Umbilical cord (tissue), 1 donor: ENCODE measurements at regions not wholly inside any gene's neighbourhood (a gene's known extent, or its start where the extent isn't known, plus 50 kb on each side); places are given as distances from the start of the nearest gene placed in this dataset.

Source experiments
- DNase-seq: peaks from one replicate; pipeline ENCODE4 v3.0.0-alpha.2; 2015; ENCODE audit warnings: low spot score

DNA sequence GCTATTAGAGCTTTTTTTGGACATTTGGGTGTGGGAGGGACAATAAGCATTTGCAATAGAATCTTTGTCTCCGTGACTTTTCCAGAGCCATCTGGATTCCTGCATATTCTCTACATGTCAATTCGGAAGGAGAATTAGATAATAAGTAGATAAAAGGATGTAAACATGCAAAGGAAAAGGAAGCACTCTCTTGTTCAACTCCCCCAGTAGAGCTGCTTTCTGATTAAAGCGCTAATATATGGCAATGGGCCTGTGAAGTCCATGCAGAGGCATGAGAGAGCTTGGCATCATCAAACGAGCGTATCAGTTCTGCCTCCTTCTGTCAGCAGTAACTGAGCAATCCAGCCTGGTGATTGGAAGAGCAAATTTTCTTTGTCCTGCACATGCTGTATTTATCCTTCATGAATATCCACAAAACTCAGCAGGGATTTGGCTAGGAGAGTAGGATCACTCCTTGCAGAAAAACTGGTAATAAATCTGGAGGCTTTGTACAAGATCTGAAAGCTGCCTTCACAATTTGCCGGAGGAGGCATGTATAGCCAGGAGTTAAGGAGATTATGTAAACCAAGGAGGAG, 1752.9 kb downstream of the MAT2B start:
- peak; percentile 98 for DNase-seq

DNA sequence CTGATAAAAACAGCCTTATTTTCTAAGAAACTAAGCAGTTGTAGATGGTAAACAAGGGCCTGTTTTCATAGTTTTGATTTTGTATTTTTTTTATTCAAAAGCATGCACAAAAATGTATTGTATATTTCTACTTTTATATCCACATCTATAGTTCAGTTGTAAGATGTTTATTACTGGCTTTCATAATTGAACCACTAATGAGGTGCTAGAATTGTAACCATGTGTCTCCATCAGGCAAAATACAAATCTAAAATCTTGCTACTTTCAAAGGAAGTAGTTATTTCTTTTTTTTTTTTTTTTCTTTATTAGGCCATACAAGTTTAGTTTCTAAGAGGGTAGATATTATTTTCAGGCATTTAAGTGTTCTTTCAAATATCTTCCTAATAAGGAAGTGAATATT, 1755.0 kb downstream of the MAT2B start:
- no peak for DNase-seq

DNA sequence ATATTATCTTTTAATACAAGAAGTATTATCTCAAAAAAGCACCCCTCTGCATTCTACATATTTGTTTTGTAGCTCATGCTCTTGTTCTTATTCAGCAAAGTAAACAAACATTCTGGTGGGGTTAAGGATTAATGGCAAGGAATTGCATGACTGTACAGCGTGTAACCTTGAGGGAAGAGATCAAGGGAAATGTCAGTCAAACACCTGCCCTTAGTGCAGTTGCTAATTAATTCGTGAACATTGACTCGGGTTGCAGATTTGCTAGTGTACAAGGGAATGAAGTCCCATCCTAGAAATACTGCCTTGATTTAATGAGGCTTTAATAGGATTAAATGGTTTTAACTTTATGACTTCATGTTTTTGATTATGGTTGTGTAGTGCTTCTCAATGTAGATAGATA, 1758.1 kb downstream of the MAT2B start:
- DNase-seq = no peak

DNA sequence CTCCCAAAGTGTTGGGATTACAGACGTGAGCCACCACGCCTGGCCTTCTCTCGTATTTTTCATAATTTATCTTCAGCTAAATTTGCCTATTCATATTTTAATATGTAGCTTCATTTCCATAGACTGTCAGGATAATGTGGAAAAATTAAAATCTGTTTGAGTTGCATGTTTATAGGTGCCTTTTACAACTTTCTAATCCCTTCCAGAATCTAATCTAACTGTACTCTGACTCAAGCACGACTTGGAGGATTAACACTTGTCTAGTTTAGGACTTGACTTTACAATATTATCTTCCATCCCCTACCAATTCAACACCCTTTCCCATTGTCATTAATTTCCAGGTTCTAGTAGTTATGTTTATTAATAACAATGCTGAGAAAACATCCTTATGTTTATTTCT, 1761.5 kb downstream of the MAT2B start:
- no peak for DNase-seq

DNA sequence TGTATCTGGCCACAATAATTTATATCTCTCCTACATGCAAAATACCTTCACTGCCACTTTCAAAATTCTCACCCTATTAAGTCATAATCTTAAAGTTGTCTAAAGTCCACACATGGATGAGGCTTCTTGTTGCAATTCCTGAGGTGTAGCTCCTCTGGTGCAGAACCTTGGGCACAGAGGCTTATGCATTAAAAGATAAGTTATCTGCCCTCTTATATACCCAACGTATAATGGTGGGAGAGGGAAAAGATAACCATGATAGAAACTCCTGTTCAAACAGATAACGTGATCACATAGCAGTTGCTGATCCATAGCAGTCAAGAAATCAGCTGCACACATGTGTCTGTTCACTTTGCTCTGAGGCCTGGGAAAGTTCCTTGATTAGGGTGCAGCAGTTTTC, 1767.0 kb downstream of the MAT2B start:
- DNase-seq = no peak

DNA sequence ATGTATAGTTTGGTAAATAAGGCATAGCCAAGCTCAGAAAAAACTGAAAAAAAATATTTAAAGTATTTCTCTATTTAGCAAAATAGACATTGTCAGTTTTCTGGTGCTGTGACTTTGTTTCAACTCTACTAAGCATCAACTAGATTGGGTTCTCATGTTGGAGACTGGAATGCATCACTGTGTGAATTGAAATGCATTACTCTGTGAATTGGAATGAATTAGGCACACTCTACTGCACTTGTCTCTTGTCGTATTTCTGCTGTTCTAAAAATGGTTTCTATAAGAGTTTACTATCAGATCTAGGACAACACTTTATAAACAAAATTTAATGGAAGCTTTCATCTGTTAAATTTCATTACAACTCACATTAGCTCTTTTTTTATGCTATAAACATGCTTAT, 1772.2 kb downstream of the MAT2B start:
- DNase-seq = no peak

DNA sequence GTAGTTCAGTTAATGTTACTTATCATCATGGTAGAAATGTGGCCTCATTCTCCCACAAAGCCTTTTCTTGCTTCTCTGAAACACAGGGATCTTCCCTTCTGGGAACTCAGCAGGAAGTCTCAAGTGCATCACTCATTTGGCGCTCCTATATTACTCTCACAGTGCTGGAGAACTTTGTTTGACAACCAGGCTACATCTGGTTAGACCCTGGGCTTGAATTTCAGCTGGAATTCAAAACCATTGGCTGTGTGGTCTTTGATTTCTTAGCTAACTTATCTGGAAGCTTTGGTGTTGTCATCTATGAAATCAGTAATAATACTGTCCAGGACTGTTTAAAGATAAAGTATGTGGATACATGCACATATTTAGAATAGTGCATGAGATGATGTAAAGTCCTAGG, 1777.1 kb downstream of the MAT2B start:
- peak; percentile 92 for DNase-seq

DNA sequence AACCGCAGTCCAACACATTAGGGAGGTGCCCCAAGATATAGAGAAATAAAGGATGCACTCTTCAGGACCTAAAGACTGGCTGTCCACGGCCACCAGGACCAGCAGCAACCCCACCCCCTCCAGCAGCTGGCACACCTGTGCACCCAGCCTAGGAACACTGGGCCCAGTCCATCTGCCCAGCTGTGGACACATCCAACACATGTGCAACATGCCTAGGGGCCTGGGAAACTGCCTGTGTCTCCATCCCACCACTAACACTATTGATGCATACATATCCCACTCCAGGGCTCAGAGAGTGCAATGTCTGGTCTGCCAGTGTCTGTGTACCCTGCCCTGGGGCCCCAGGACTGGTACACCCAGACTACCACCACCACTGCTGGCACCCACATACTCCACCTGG, 1781.3 kb downstream of the MAT2B start:
- DNase-seq = no peak

DNA sequence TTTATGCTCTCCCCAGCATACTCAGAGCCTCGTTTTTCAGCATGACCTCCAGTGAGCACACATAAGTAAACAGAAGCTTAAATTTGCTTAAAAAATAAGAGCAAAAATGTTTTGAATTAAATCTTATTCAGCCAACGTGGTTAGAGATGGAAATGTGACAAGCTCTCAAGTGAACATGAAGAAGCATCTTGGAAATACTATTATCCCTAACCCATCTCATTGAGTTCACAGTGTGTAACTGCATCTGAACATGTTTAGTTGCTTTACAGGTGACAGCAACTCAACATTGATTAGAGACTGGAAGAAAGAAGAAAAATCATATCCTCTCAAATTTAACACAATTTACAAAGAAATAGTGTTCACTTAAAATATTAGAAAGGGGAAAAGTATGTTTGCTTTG, 1785.1 kb downstream of the MAT2B start:
- DNase-seq = no peak

DNA sequence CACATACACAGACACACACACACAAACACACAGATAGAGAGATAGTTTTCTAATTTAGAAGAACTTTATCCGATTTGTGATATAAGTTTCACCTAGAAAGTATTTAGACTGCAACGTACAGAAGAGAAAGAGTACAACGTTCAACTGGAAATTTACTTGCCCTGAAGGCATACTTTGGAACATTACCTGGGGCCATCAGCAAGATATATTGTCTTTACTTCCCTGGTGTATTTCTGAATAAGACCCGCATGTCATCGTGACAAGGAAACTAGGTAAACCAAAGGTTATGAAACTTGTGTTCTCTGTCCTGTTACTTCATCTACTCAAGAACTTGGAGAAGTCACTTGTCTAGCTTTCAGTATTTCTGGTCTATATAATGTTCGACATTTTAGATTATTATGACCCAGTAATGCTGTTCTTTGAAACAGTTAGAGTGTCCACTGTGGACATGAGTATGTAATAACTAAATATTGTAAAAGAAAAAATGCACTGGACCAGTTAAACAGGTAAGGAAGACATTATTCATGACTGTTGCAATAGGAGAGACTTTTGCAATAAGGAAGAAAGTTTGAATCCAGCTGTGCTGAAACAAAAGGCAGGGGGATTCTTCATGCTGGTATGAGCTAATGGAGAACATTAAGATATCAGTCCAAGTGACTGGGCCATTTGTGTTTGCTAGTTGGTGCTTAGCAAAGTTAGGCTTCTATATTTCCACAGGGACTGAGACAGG, 1791.1 kb downstream of the MAT2B start:
- DNase-seq = no peak

DNA sequence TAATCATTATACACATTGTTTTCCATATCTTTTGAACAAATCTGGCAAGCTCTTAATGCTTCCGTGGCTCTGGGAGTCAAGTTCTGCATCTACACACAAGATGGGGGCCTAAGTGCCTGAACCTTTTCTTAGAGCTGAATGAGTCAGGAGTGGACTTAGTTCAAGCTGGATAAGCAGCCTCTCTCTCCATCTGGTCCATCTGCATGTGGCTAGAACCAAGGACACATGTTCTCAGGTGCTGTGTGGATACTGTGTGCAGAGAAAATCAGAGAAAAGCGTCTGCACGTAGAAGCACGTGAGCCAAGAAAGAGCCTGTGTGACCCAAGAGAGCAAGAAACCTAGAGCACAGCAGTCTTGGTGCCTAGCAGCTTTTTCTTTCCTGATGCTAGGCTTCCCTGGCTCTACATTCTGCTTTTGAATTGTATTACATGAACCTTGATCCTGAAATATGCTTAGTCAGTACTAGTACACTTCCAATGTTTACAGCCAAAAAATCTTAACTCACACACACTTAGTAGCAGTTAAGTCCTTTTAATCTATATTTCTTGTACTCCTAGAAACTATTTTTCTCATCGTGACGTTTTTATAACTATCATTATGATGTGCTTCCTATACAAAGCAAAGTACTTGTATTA, 1798.9 kb downstream of the MAT2B start:
- DNase-seq = no peak

DNA sequence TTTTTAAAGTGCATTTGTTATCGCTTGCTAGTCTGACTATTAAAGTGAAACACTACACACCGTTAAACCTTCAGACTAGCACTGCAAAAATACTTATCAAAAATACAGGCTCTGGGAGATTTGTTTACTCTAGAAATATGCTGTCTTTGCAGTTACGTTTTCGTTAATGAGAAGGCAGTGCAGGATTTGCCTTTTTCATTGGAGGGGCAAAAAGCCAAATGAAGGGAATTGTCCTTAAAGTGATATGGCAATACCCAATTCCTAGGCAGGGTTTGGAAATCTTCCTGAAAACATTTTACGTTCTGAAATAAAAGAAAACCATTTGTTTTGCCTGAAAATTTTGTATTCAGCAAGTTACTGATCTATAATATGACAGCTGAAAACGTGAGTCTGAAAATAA, 1800.2 kb downstream of the MAT2B start:
- DNase-seq = no peak

DNA sequence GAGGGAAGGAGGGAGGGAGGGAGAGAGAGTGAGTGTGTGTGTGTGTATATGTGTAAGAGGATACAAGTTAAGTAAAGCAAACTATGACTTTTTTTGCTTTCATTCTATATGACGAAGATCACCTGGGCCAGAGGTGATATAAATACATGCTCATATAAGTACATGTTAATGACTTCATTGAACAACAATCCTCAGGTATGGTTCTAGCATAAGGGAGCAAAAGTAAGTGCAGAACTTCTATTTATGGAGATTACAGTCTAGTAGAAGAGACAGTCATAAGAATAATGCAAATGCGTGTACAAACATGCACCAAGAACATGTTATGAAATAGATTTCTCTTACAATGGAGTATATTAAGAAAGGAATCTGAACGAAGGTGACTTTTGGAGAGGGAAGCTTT, 1804.0 kb downstream of the MAT2B start:
- DNase-seq = no peak

DNA sequence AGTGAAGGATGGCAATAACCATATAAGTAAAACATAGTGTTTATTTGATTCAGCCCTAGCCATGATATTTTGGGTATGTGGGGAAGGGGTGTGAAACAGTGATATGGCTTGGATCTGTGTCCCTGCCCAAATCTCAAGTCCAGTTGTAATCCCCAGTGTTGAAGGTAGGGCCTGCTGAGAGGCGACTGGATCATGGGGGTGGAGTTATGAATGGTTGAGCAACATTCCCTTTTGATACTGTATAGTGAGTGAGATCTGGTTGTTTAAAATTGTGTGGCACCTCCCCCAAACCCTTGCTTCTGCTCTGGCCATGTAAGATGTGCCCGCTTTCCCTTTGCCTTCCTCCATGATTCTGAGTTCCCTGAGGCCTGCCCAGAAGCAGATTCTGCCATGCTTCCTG, 1804.6 kb downstream of the MAT2B start:
- no peak for DNase-seq

DNA sequence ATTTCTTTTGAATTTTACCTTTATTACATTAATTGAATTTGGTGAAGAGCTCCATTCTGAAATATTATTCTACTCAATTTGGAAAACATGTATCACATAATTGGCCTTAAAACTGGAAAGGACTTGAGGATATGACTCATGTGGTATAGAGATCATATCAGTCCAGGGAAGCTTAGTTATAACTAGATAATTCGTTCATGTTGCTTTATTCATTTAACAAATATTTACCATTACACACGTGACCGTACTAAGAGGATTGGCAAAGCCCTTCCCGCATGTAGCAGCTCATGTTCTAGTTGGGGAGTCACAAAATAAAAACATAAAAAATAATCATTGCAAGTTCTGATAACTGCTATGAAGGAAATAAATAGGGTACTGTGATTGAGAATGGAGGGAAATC, 1816.5 kb downstream of the MAT2B start:
- DNase-seq = peak; percentile 19

DNA sequence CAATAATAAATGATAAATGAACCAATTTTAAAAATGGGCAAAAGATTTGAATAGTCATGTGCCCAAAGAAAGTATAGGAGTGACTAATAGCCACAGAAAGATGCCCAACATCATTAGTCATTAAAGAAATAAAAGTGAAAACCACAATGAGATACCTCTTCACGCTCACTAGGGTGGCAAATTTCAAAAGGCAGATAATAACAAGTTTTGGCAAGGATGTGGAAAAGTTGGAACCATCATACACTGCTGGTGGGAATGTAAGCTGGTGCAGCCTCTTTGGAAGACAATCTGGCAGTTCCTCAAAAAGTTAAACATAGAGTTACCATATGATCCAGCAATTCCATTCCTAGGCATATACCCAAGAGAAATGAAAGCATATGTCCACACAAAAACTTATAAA, 1819.8 kb downstream of the MAT2B start:
- DNase-seq = no peak

DNA sequence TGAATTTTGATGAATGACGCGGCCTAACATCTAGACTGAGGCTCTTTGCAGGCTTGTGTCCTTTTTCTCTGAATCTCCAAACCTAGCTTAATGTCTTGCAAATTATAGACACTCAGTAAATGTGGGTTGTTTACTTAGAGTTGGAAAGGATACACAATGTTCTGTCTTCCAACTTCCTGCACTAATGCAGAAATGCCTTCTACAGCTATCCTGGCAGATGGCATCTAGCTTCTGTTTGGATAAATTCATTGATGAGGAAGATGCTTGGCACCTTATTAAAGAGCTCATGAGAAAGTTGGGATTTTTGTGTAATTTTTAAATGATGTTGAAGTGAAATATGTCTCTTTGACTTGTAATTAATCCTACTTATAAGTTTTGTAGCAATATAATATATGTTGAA, 1822.2 kb downstream of the MAT2B start:
- no peak for DNase-seq

DNA sequence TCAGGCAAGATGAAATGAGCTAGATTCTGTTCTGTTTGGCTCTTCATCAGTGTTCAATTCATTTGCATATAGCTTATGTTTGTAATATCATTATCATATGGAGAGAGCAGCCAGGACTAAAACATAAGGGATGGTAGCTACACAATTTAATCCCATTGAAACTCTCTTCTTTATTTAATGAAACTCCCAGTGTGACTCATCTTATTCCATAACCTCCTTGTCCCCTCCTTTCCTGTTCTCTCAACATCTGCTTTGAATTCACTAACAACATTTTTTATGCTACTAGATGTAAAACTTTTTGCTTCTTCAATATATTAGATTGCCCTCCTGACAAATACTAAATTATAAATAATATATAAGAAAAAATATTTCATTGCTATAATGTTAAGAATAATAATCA, 1823.4 kb downstream of the MAT2B start:
- DNase-seq = no peak

DNA sequence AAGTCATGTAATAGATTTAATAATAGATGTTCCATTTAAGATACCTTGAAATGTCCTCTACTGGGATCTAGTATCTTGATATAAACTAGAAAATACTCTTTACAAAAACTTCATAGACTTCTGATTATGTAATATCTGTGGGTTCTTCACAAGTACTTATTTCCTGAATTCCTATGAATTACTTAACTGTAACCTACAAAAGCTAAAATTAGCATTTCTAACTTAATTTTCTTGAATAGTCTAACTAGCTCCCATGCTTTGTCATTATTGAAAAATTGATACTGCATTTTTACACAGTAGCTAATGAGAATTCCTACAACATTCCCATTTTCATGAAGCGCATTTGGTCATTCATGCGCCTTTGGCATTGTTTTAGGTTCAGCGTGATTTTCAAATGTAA, 1828.2 kb downstream of the MAT2B start:
- DNase-seq = no peak

DNA sequence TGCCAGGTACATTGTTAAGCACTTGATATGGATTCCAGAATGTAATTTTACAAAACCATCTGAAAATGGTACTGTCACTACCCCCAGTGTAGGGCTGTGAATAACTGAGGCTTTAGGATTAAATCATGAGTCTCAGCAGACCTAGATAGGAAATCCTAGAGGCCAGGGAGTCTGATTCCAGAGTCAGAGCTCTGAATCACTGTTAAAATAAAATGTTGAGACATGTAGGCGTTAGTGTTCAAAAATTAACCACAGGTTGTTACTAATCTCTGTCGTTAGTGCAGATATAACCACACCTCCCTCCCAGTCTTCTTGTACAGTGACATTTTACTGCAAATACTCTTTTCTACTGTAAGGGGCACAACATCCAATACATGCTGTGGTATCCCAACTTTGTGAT, 1828.8 kb downstream of the MAT2B start:
- no peak for DNase-seq

DNA sequence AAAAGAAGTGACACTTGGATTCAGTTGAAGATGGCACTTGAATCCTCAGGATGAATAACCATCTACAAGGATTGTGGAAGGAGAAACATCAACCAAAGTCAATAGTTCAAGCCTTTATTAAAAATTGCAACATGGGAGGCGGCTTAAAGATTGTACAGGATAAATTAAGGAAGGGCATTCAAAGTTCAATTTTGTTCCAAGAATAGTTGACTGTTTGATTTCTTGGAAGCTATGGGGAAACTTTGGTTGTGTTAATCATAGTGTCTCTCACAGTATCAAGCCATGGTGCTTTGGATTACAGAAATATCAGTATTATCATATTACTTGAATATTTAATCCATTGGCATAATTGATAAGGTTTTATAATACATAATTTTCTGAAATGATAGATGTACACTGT, 1844.3 kb downstream of the MAT2B start:
- DNase-seq = no peak

DNA sequence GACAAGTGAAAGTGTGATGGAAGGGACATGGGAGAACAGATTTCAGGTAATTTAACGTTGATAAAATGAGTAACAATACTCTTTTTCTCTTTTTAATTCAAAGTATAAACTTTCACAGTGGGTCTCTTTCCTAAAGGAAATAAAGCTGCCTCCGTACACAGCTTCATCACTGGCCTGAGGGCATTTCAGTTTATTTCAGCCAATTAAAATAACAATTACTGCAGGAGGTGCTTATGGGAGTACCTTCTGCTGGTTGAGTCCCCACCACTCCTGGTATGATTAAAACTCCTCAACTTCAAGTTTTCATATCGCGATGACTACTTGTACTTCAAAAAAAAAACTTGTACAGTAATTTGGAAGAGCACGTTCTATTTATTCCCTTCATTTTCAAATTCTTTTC, 1845.9 kb downstream of the MAT2B start:
- no peak for DNase-seq

DNA sequence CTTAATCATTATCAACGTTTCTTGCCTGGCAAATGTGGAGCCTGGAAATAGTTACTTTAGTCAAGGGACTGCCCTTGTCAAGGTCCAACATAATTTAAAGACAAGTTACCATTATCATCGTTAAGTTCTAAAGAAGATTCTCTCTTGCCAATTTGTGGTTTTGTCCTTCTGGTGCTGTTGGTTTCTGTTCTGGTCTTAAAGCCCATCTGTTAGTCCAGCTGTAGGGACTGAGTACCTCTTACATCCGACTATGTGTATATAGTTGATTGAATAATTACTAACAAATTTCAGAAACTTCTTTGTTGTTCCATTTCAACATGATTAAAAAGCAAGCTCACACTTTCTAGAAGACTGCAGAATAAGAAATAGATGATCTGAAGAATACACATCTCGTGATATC, 1854.9 kb downstream of the MAT2B start:
- no peak for DNase-seq
